Heart right ventricle (tissue), 16 donors: ENCODE measurements at regions not wholly inside any gene's neighbourhood (a gene's known extent, or its start where the extent isn't known, plus 50 kb on each side); places are given as distances from the start of the nearest gene placed in this dataset.
"Not testable (repeated sequence)": the region's sequence is repeated elsewhere in the genome, so short reads cannot be mapped to it uniquely, and the experiment has no call there.

Experiments used
- ATAC-seq, 8 donors: fragments of 200-7000 bp; cut with Tn5 transposase; one replicate each; pipeline ENCODE4 v1.9.1; 2020; ENCODE audit warnings: mild to moderate bottlenecking in 8 of 8, moderate library complexity in 8 of 8, moderate number of reproducible peaks in 1 of 8
- DNase-seq, 2 donors: peaks; one replicate each; pipeline ENCODE4 v3.0.0-alpha.2; 2020
- H3K27ac ChIP-seq, 10 donors: fragments of 200-600 bp; sonication (generic) in 2 of 10; one replicate each; pipeline versions ENCODE4 v1.5.0 to v1.8.0; 2020 to 2022; ENCODE audit warnings: mild to moderate bottlenecking in 3 of 10
- H3K27me3 ChIP-seq, 7 donors: fragments of 200-600 bp; one replicate each; pipeline ENCODE4 v1.8.0; 2021 to 2022; ENCODE audit warnings: mild to moderate bottlenecking in 2 of 7
- H3K36me3 ChIP-seq, 9 donors: fragments of 200-600 bp; sonication (generic) in 1 of 9; one replicate each; pipeline versions ENCODE4 v1.5.0 to v1.8.0; 2020 to 2022; ENCODE audit warnings: mild to moderate bottlenecking in 2 of 9
- H3K4me1 ChIP-seq, 9 donors: fragments of 200-600 bp; sonication (generic) in 1 of 9; one replicate each; pipeline versions ENCODE4 v1.5.0 to v1.8.0; 2020 to 2022; ENCODE audit warnings: mild to moderate bottlenecking in 4 of 9
- H3K4me3 ChIP-seq, 10 donors: fragments of 200-600 bp; sonication (generic) in 2 of 10; one replicate each; pipeline versions ENCODE4 v1.5.0 to v1.8.0; 2020 to 2022; ENCODE audit warnings: mild to moderate bottlenecking in 7 of 10, moderate library complexity in 2 of 10
- H3K9me3 ChIP-seq, 11 donors: fragments of 200-600 bp in 10 of 11; sonication (generic) in 2 of 11; one replicate each; pipeline versions ENCODE4 v1.5.0 to v1.8.0; 2013 to 2022; ENCODE audit warnings: mild to moderate bottlenecking in 2 of 11, control low read depth in 1 of 11, moderate library complexity in 1 of 11
- CTCF ChIP-seq, 9 donors: fragments of 200-600 bp; sonication (generic) in 2 of 9; IDR thresholded peaks; one replicate each; pipeline versions ENCODE4 v1.5.0 to v1.8.0; 2021 to 2022; ENCODE audit warnings: antibody characterized with exemption in 9 of 9, mild to moderate bottlenecking in 5 of 9, moderate library complexity in 1 of 9
- WGBS, 2 donors: extraction: QIAGEN DNeasy Blood & Tissue Kit; methylation state at CpG; one replicate each; pipeline ENCODE4 v1.1.7; 2013; ENCODE audit warnings: inconsistent platforms in 1 of 2; 5-methylcytosine and 5-hydroxymethylcytosine counted together
- intact Hi-C, 10 donors: fragments of 100-400 bp; cut with DNase I; formaldehyde crosslinking; loops; one replicate each; pipeline versions ENCODE4 v1.11.1 to v1.14.2; 2022
- donor health status: Arrhythmogenic right ventricular cardiomyopathy.
- donor health status: ischemic (EF 13 %, LVEDD 7.1; RV severe dilation, severe dysfunction).
- donor health status: healthy with polysubstance abuse.
- donor health status: DM: no; HTN: yes; CAD: no.
- donor health status: DM: no; HTN: no; CAD: no.
- donor health status: ischemic (EF 25% LVEDD 6.9; RV normal size, moderate dysfunction).
- donor health status: ischemic (EF 25% LVEDD 5.7; RV mildly dilated, moderate dysfunction).
- donor health status: healthy.
- donor health status: DM: yes; HTN: yes; CAD: no.
- donor health status: Ischemic cardiomyopathy.
- donor health status: ischemic (EF 35%, LVEDD 5.7; RV mildly dilated, moderate dysfunction).
- donor health status: nonischemic (EF 11% LVEDD 7.7; RV severe dilation, severe dysfunction).
- donor health status: DM: yes; HTN: yes; CAD: no.
- donor health status: PGD.
- donor health status: ischemic (EF 29% LVEDD 5.4; RV normal size, mild dysfunction).
- donor health status: nonischemic (EF 23%, LVEDD 6.1; RV moderate dilation, normal function).

GRCh38 chr2:22175003-22175402 is 1051.2 kb downstream of the TDRD15 start:
- H3K4me1 ChIP-seq: no peaks in the 10 kb centered on the region
- no peak overlapping the region for H3K4me3 ChIP-seq
- H3K36me3 ChIP-seq: no peaks in the 10 kb centered on the region
- TF ChIP-seq CTCF (IDR thresholded peaks at IDR 0.05): no peak
- peaks cover 0 to 22% (median 0%) of the 10 kb centered on the region in 11 donors for H3K9me3 ChIP-seq
- 86 to 87% methylated on average over 3 of the region's 3 CpGs for WGBS, 2 donors
- H3K27ac ChIP-seq: no peak overlapping the region
- DNase-seq: no peak
- no peaks in the 10 kb centered on the region for H3K27me3 ChIP-seq
- intact Hi-C loops: no loop called here
- no peak for ATAC-seq

- Histone ChIP-seq H3K4me3 (no peak overlapping the region), H3K27ac (no peak overlapping the region), H3K9me3 (peaks cover 0 to 15% (median 0%) of the 10 kb centered on the region in 11 donors), H3K4me1 (no peaks in the 10 kb centered on the region), H3K27me3 (no peaks in the 10 kb centered on the region), H3K36me3 (no peaks in the 10 kb centered on the region)
- 89 to 90% methylated on average over 2 of the region's 2 CpGs for WGBS, 2 donors
- ATAC-seq (no peak), DNase-seq (no peak)
- intact Hi-C loops: no loop called here
- TF ChIP-seq CTCF (IDR thresholded peaks at IDR 0.05): no peak
Measured at GRCh38 chr2:22185251-22185650, 1061.5 kb downstream of the TDRD15 start.

- DNase-seq, H3K4me1 ChIP-seq, intact Hi-C loops, H3K4me3 ChIP-seq, ATAC-seq, H3K27ac ChIP-seq, H3K36me3 ChIP-seq, H3K27me3 ChIP-seq: not testable (repeated sequence)
- 96% methylated on average over 35 to 38 of the region's 38 CpGs for WGBS, 2 donors
- peaks cover 0 to 15% (median 0%) of the 10 kb centered on the region in 11 donors for H3K9me3 ChIP-seq
Measured at GRCh38 chr2:22186261-22186828, 1062.6 kb downstream of the TDRD15 start.

- 63 to 75% methylated on average over 1 of the region's 1 CpG for WGBS, 2 donors
Measured at GRCh38 chr2:22189893-22190480, 1066.2 kb downstream of the TDRD15 start.

More at GRCh38 chr2:22189893-22190480, 1066.2 kb downstream of the TDRD15 start:
- ATAC-seq (no peak), DNase-seq (no peak)
- Histone ChIP-seq H3K36me3 (no peaks in the 10 kb centered on the region), H3K27ac (no peak overlapping the region), H3K9me3 (peaks cover 0 to 15% (median 0%) of the 10 kb centered on the region in 11 donors), H3K4me3 (no peak overlapping the region), H3K27me3 (no peaks in the 10 kb centered on the region), H3K4me1 (no peaks in the 10 kb centered on the region)
- intact Hi-C loops: no loop called here
- no peak for TF ChIP-seq CTCF (IDR thresholded peaks at IDR 0.05)
